ENCODE measurements at regions not wholly inside any gene's neighbourhood (a gene's known extent, or its start where the extent isn't known, plus 50 kb on each side); places are given as distances from the start of the nearest gene placed in this dataset.
A peak's percentile ranks its signal among the peaks of the same experiment; 100 is the strongest.

- ATAC-seq (no peak), DNase-seq (ENCODE audit: low spot score) (no peak)
- Histone ChIP-seq H3K4me3 (no peak overlapping the region), H2AFZ (peak overlapping the region; percentile 84; the same call in 1 of the 2 replicates), H3K27me3 (ENCODE audit: insufficient read depth) (no peaks in the 10 kb centered on the region), H3K9me2 (ENCODE audit: insufficient read depth) (0 out of 2 replicates have a peak, but pooled peaks cover 8% of the 10 kb centered on the region), H3K79me2 (replicated peaks; ENCODE audit: insufficient read depth) (no peaks in the 10 kb centered on the region), H4K20me1 (replicated peaks; ENCODE audit: insufficient read depth) (no peaks in the 10 kb centered on the region), H3F3A (replicated peaks; ENCODE audit: low read depth) (no peaks in the 10 kb centered on the region), H3K36me3 (ENCODE audit: insufficient read depth) (no peaks in the 10 kb centered on the region), H3K27ac (ENCODE audit: low read depth) (no peak overlapping the region), H3K4me2 (no peak overlapping the region), H3K4me1 (ENCODE audit: insufficient read depth) (peaks cover 24% of the 10 kb centered on the region)
- no peaks in the 10 kb centered on the region for H3K27me3 Mint-ChIP-seq (ENCODE audit: insufficient read depth, low read depth, poor library complexity)
- no peaks in the 10 kb centered on the region for H3K9me3 Mint-ChIP-seq
- no peaks in the 10 kb centered on the region for H3K36me3 Mint-ChIP-seq (ENCODE audit: low read depth)
- no peak overlapping the region for H3K4me3 Mint-ChIP-seq
- no peak for TF ChIP-seq ZNF331 (CRISPR knock-in tag; IDR thresholded peaks at IDR 0.05; ENCODE audit: low read depth)
- no peak for TF ChIP-seq ZNF462 (CRISPR knock-in tag; IDR thresholded peaks at IDR 0.05)
- no peak for TF ChIP-seq ETS1 (IDR thresholded peaks at IDR 0.05)
- no peak for TF ChIP-seq EZH2phosphoT487 (IDR thresholded peaks at IDR 0.05; ENCODE audit: unreplicated experiment)
- no peak for TF ChIP-seq EZH2 (IDR thresholded peaks at IDR 0.05; ENCODE audit: low read depth, unreplicated experiment)
- TF ChIP-seq ZNF114 (CRISPR knock-in tag; IDR thresholded peaks at IDR 0.05) = no peak
- no peak for TF ChIP-seq CREB1 (CRISPR knock-in tag; IDR thresholded peaks at IDR 0.05; ENCODE audit: low read depth)
- TF ChIP-seq CTCF (conservative IDR thresholded peaks at IDR 0.05; ENCODE audit: low read depth in 2 of 2) = no peak
- TF ChIP-seq NANOG (IDR thresholded peaks at IDR 0.05; ENCODE audit: borderline replicate concordance) = no peak
- H3K4me1 Mint-ChIP-seq = peaks cover 38% of the 10 kb centered on the region
- H3K27ac Mint-ChIP-seq = no peak overlapping the region
These were observed 138.0 kb downstream of the MAP3K7 start for GRCh38 chr6:90448836-90449235.
